Skin epidermis (tissue), 12 donors: ENCODE measurements at regions not wholly inside any gene's neighbourhood (a gene's known extent, or its start where the extent isn't known, plus 50 kb on each side); places are given as distances from the start of the nearest gene placed in this dataset.

Experiments used
- H3K27ac ChIP-seq, 21 experiments: fragments of 200-600 bp; sonication (generic) in 11 of 21; one replicate each; pipeline ENCODE4 v1.5.0; 2020; ENCODE audit warnings: mild to moderate bottlenecking in 3 of 21, inconsistent platforms in 2 of 21, moderate library complexity in 2 of 21
- H3K4me3 ChIP-seq, 7 experiments: fragments of 200-600 bp; sonication (generic) in 2 of 7; one replicate each; pipeline ENCODE4 v1.5.0; 2020; ENCODE audit warnings: inconsistent platforms in 2 of 7, mild to moderate bottlenecking in 2 of 7, moderate library complexity in 1 of 7

GRCh38 chr1:81020506-81020905, 780.2 kb upstream of the ADGRL2 start:
- Histone ChIP-seq H3K27ac (no peak overlapping the region), H3K4me3 (no peak overlapping the region)

GRCh38 chr1:81010126-81010525, 790.6 kb upstream of the ADGRL2 start:
- no peak overlapping the region for H3K27ac ChIP-seq
- H3K4me3 ChIP-seq: no peak overlapping the region

- Histone ChIP-seq H3K4me3 (no peak overlapping the region), H3K27ac (no peak overlapping the region)
Measured at GRCh38 chr1:81008293-81008692, 792.4 kb upstream of the ADGRL2 start.

GRCh38 chr1:81007024-81007423, 793.7 kb upstream of the ADGRL2 start:
- no peak overlapping the region for H3K4me3 ChIP-seq
- no peak overlapping the region for H3K27ac ChIP-seq

GRCh38 chr1:81006502-81006901, 794.2 kb upstream of the ADGRL2 start:
- H3K27ac ChIP-seq: no peak overlapping the region
- no peak overlapping the region for H3K4me3 ChIP-seq

GRCh38 chr1:81004011-81004410, 796.7 kb upstream of the ADGRL2 start:
- Histone ChIP-seq H3K4me3 (no peak overlapping the region), H3K27ac (no peak overlapping the region)

GRCh38 chr1:80994934-80995333, 805.8 kb upstream of the ADGRL2 start:
- H3K27ac ChIP-seq: no peak overlapping the region
- no peak overlapping the region for H3K4me3 ChIP-seq

GRCh38 chr1:80994038-80994437, 806.7 kb upstream of the ADGRL2 start:
- Histone ChIP-seq H3K4me3 (no peak overlapping the region), H3K27ac (no peak overlapping the region)

GRCh38 chr1:80993154-80993980, 807.4 kb upstream of the ADGRL2 start:
- no peak overlapping the region for H3K4me3 ChIP-seq

GRCh38 chr1:80989455-80989854, 811.3 kb upstream of the ADGRL2 start:
- Histone ChIP-seq H3K4me3 (no peak overlapping the region), H3K27ac (no peak overlapping the region)

More at GRCh38 chr1:80993154-80993980, 807.4 kb upstream of the ADGRL2 start:
- H3K27ac ChIP-seq: no peak overlapping the region

GRCh38 chr1:80988926-80989325, 811.8 kb upstream of the ADGRL2 start:
- Histone ChIP-seq H3K27ac (no peak overlapping the region), H3K4me3 (no peak overlapping the region)

- no peak overlapping the region for H3K4me3 ChIP-seq
- H3K27ac ChIP-seq: no peak overlapping the region
Measured at GRCh38 chr1:80987824-80988223, 812.9 kb upstream of the ADGRL2 start.

GRCh38 chr1:80987106-80987505, 813.6 kb upstream of the ADGRL2 start:
- Histone ChIP-seq H3K27ac (no peak overlapping the region), H3K4me3 (no peak overlapping the region)

- Histone ChIP-seq H3K4me3 (no peak overlapping the region), H3K27ac (no peak overlapping the region)
Measured at GRCh38 chr1:80982831-80983230, 817.9 kb upstream of the ADGRL2 start.

- no peak overlapping the region for H3K4me3 ChIP-seq
- H3K27ac ChIP-seq: no peak overlapping the region
Measured at GRCh38 chr1:80973101-80973500, 827.6 kb upstream of the ADGRL2 start.

GRCh38 chr1:80966266-80966665, 834.5 kb upstream of the ADGRL2 start:
- H3K27ac ChIP-seq: no peak overlapping the region
- no peak overlapping the region for H3K4me3 ChIP-seq

GRCh38 chr1:80962564-80962963, 838.2 kb upstream of the ADGRL2 start:
- no peak overlapping the region for H3K4me3 ChIP-seq
- H3K27ac ChIP-seq: no peak overlapping the region

GRCh38 chr1:80961464-80962190, 839.1 kb upstream of the ADGRL2 start:
- Histone ChIP-seq H3K27ac (no peak overlapping the region), H3K4me3 (no peak overlapping the region)

- Histone ChIP-seq H3K4me3 (no peak overlapping the region), H3K27ac (no peak overlapping the region)
Measured at GRCh38 chr1:80933346-80933745, 867.4 kb upstream of the ADGRL2 start.

GRCh38 chr1:80931178-80931577, 869.6 kb upstream of the ADGRL2 start:
- Histone ChIP-seq H3K4me3 (no peak overlapping the region), H3K27ac (no peak overlapping the region)

GRCh38 chr1:80929868-80930508, 870.7 kb upstream of the ADGRL2 start:
- no peak overlapping the region for H3K27ac ChIP-seq
- H3K4me3 ChIP-seq: no peak overlapping the region
